ENCODE measurements at regions not wholly inside any gene's neighbourhood (a gene's known extent, or its start where the extent isn't known, plus 50 kb on each side); places are given as distances from the start of the nearest gene placed in this dataset.

- no peak for TF ChIP-seq CTCF (IDR thresholded peaks at IDR 0.05; ENCODE audit: insufficient read depth, low read length, poor library complexity, severe bottlenecking)
- TF ChIP-seq EZH2phosphoT487 (conservative IDR thresholded peaks at IDR 0.05; ENCODE audit: low read length), result no peak
Measured at GRCh38 chr1:208821939-208822338, 577.8 kb upstream of the PLXNA2 start.

Measured in SU-DHL-6 (cell line).